DND-41 (cell line): ENCODE measurements at regions not wholly inside any gene's neighbourhood (a gene's known extent, or its start where the extent isn't known, plus 50 kb on each side); places are given as distances from the start of the nearest gene placed in this dataset.

Experiments
- ATAC-seq: fragments of 200-7000 bp; cut with Tn5 transposase; 3 replicates; pipeline ENCODE4 v1.9.1; 2021; ENCODE audit warnings: low read depth; ENCODE audit not compliant: insufficient read depth
- DNase-seq: peaks from one replicate; pipeline ENCODE4 v3.0.0-alpha.2; 2020
- H2AFZ ChIP-seq: 2 replicates; pipeline ENCODE4 v1.6.0; 2012; ENCODE audit warnings: low read depth, low read length
- H3K27ac ChIP-seq: 2 replicates; pipeline ENCODE4 v1.5.1; 2012; ENCODE audit warnings: low read length, inconsistent platforms
- H3K27me3 ChIP-seq: fragments of 200-600 bp; sonication (generic); 2 replicates; pipeline ENCODE4 v1.6.0; 2012; ENCODE audit warnings: low read length, mild to moderate bottlenecking, inconsistent platforms; ENCODE audit not compliant: insufficient read depth, poor library complexity
- H3K36me3 ChIP-seq: 2 replicates; pipeline ENCODE4 v1.5.1; 2012; ENCODE audit warnings: low read length, inconsistent platforms; ENCODE audit not compliant: insufficient read depth
- H3K4me1 ChIP-seq: 2 replicates; pipeline ENCODE4 v1.5.1; 2012; ENCODE audit warnings: mild to moderate bottlenecking, low read length; ENCODE audit not compliant: insufficient read depth
- H3K4me2 ChIP-seq: 2 replicates; pipeline ENCODE4 v1.6.0; 2012; ENCODE audit warnings: mild to moderate bottlenecking, moderate library complexity, low read length, inconsistent platforms; ENCODE audit not compliant: insufficient read depth
- H3K4me3 ChIP-seq, 2 experiments: fragments of 200-600 bp in 1 of 2; shearing (Covaris generic) in 1 of 2; 2 replicates each; pipeline ENCODE4 v1.5.1; 2012 to 2016; ENCODE audit warnings: inconsistent platforms in 2 of 2, low read length in 2 of 2, mild to moderate bottlenecking in 2 of 2, low read depth in 1 of 2, moderate library complexity in 1 of 2
- H3K79me2 ChIP-seq: 2 replicates; pipeline ENCODE4 v1.6.0; 2012; ENCODE audit warnings: low read length, inconsistent platforms; ENCODE audit not compliant: insufficient read depth
- H3K9ac ChIP-seq: 2 replicates; pipeline ENCODE4 v1.6.0; 2012; ENCODE audit warnings: low read depth, mild to moderate bottlenecking, inconsistent platforms, low read length, moderate library complexity
- H3K9me3 ChIP-seq: 2 replicates; pipeline ENCODE4 v1.5.1; 2012; ENCODE audit warnings: low read length, moderate library complexity, mild to moderate bottlenecking, inconsistent platforms; ENCODE audit not compliant: insufficient read depth, severe bottlenecking
- H4K20me1 ChIP-seq: 2 replicates; pipeline ENCODE4 v1.6.0; 2012; ENCODE audit warnings: low read length; ENCODE audit not compliant: insufficient read depth
- EZH2 ChIP-seq: IDR thresholded peaks from 3 replicates; pipeline ENCODE4 v1.6.1; 2012; ENCODE audit warnings: borderline replicate concordance, low read depth, mild to moderate bottlenecking, moderate library complexity, low read length, inconsistent platforms; ENCODE audit not compliant: severe bottlenecking
- TF ChIP-seq, protein P1 (sequence below): IDR thresholded peaks from 2 replicates; pipeline ENCODE4 v1.5.1; 2012; ENCODE audit warnings: borderline replicate concordance, low read length, moderate library complexity, mild to moderate bottlenecking; ENCODE audit not compliant: poor library complexity, severe bottlenecking; ENCODE audit errors: extremely low read depth

GRCh38 chrX:39609941-39610340 is 487.8 kb downstream of the BCOR start:
- Histone ChIP-seq H3K9me3 (no peaks in the 10 kb centered on the region), H3K4me1 (no peaks in the 10 kb centered on the region), H3K9ac (no peak overlapping the region), H3K27ac (no peak overlapping the region), H3K79me2 (no peaks in the 10 kb centered on the region), H4K20me1 (no peaks in the 10 kb centered on the region), H3K27me3 (peaks cover 12% of the 10 kb centered on the region), H2AFZ (no peak overlapping the region), H3K36me3 (no peaks in the 10 kb centered on the region), H3K4me2 (no peak overlapping the region), H3K4me3 (no peak overlapping the region)
- no peak for ATAC-seq
- DNase-seq = no peak
- TF ChIP-seq EZH2 = no peak

GRCh38 chrX:39611468-39611867 is 486.3 kb downstream of the BCOR start:
- Histone ChIP-seq H3K4me1 (no peaks in the 10 kb centered on the region), H3K4me3 (no peak overlapping the region), H4K20me1 (no peaks in the 10 kb centered on the region), H3K27me3 (peaks cover 12% of the 10 kb centered on the region), H3K4me2 (no peak overlapping the region), H3K9ac (no peak overlapping the region), H3K9me3 (no peaks in the 10 kb centered on the region), H3K79me2 (no peaks in the 10 kb centered on the region), H2AFZ (no peak overlapping the region), H3K36me3 (no peaks in the 10 kb centered on the region), H3K27ac (no peak overlapping the region)
- DNase-seq (no peak), ATAC-seq (no peak)
- no peak for TF ChIP-seq EZH2
- TF ChIP-seq, protein P1, sequence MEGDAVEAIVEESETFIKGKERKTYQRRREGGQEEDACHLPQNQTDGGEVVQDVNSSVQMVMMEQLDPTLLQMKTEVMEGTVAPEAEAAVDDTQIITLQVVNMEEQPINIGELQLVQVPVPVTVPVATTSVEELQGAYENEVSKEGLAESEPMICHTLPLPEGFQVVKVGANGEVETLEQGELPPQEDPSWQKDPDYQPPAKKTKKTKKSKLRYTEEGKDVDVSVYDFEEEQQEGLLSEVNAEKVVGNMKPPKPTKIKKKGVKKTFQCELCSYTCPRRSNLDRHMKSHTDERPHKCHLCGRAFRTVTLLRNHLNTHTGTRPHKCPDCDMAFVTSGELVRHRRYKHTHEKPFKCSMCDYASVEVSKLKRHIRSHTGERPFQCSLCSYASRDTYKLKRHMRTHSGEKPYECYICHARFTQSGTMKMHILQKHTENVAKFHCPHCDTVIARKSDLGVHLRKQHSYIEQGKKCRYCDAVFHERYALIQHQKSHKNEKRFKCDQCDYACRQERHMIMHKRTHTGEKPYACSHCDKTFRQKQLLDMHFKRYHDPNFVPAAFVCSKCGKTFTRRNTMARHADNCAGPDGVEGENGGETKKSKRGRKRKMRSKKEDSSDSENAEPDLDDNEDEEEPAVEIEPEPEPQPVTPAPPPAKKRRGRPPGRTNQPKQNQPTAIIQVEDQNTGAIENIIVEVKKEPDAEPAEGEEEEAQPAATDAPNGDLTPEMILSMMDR = no peak

DNA sequence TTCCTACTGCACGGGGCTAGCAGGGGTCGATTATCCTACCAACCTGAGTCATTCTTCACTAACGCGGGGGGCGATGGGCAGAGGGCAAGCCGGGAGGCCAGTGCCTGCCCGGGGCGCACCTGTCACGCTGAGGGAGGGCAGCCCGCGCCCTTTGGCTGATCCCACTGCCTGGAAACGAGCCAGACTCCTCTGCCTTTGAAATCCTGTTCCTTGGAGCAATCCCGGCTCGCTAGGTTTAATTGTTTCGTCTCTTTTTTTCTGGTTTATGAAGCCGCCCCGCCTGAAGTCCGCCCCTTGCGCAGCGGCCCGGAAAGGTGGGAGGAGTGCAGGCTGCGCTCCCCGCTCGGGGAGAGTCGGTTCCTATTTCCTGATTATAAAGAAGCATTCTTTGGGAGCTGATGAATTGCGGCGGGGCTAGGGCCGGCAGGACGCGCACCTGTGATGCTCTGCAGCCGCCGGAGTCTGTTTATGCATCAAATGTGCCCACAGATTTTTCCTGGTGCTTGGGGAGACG is 484.2 kb downstream of the BCOR start:
- H2AFZ ChIP-seq = no peak overlapping the region
- TF ChIP-seq, protein P1 = no peak
- peak; percentile 80 for TF ChIP-seq EZH2
- no peaks in the 10 kb centered on the region for H3K9me3 ChIP-seq
- H3K9ac ChIP-seq = no peak overlapping the region
- peak; percentile 8 for DNase-seq
- H3K27me3 ChIP-seq = peaks cover 12% of the 10 kb centered on the region
- peak; percentile 55 for ATAC-seq
- H4K20me1 ChIP-seq = no peaks in the 10 kb centered on the region
- no peaks in the 10 kb centered on the region for H3K79me2 ChIP-seq
- no peaks in the 10 kb centered on the region for H3K36me3 ChIP-seq
- no peak overlapping the region for H3K4me2 ChIP-seq
- no peaks in the 10 kb centered on the region for H3K4me1 ChIP-seq
- H3K27ac ChIP-seq = no peak overlapping the region
- no peak overlapping the region for H3K4me3 ChIP-seq

DNA sequence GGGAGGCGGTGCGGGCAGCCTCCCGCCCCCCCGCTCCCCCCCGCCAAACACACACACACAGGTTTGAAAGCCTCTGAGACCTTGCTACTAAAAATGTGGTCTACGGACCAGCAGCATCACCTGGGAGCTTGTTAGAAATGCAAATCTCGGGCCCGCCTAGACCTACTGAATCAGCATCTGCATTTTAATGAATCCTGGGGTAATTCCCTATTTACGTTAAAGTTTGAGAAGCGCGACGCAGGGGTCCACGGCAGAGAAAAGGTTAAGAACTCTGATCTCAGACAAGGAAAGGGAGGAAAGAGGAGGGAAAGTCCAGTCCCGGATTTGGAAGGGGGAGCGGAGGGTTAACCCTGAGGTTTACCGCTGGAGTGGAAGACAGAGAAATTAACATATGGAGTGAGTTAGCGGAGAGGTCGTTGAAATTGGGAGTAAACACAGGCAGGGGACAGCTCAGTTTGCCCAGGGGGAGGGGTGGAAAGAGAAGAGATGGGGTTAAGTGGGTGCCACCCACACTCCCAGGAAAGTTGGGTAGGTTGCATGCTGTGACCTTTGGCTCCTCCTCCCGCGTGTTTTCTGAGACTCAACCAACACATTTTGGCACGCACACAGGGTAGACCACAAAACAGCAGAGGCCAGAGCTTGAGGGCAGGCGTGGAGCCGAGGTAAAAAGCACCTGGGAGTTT is 483.6 kb downstream of the BCOR start:
- H3K79me2 ChIP-seq = no peaks in the 10 kb centered on the region
- no peak overlapping the region for H3K9ac ChIP-seq
- H3K4me1 ChIP-seq = no peaks in the 10 kb centered on the region
- H3K9me3 ChIP-seq = no peaks in the 10 kb centered on the region
- DNase-seq (no peak), ATAC-seq (no peak)
- H3K27me3 ChIP-seq = peaks cover 12% of the 10 kb centered on the region
- H4K20me1 ChIP-seq = no peaks in the 10 kb centered on the region
- no peak overlapping the region for H3K27ac ChIP-seq
- H3K4me2 ChIP-seq = no peak overlapping the region
- TF ChIP-seq EZH2 = no peak
- TF ChIP-seq, protein P1 = no peak
- H3K36me3 ChIP-seq = no peaks in the 10 kb centered on the region
- H3K4me3 ChIP-seq = no peak overlapping the region
- no peak overlapping the region for H2AFZ ChIP-seq
